BE2C (cell line): ENCODE measurements at regions not wholly inside any gene's neighbourhood (a gene's known extent, or its start where the extent isn't known, plus 50 kb on each side); places are given as distances from the start of the nearest gene placed in this dataset.

Experiments
- DNase-seq: peaks from one replicate; pipeline ENCODE4 v3.0.0-alpha.2; 2020
- H3K27me3 ChIP-seq: fragments of 250-450 bp; sonication (Bioruptor Pico); 2 replicates; pipeline ENCODE4 v1.5.1; 2020; ENCODE audit warnings: mild to moderate bottlenecking
- H3K36me3 ChIP-seq: fragments of 250-450 bp; sonication (Bioruptor Pico); 2 replicates; pipeline ENCODE4 v1.5.1; 2020; ENCODE audit warnings: mild to moderate bottlenecking
- H3K4me1 ChIP-seq: fragments of 250-450 bp; sonication (Bioruptor Pico); 2 replicates; pipeline ENCODE4 v1.5.1; 2020
- H3K4me3 ChIP-seq: 2 replicates; pipeline ENCODE4 v1.5.1; 2011; ENCODE audit warnings: low read depth, low read length
- H3K9me3 ChIP-seq: fragments of 250-450 bp; sonication (Bioruptor Pico); 2 replicates; pipeline ENCODE4 v1.5.1; 2020
- CTCF ChIP-seq: IDR thresholded peaks from 2 replicates; pipeline ENCODE4 v1.5.1; 2012; ENCODE audit warnings: mild to moderate bottlenecking, low read depth, low read length

- Histone ChIP-seq H3K36me3 (no peaks in the 10 kb centered on the region), H3K9me3 (no peaks in the 10 kb centered on the region), H3K4me1 (no peaks in the 10 kb centered on the region), H3K27me3 (no peaks in the 10 kb centered on the region), H3K4me3 (no peak overlapping the region)
- DNase-seq, result no peak
- TF ChIP-seq CTCF, result no peak
These were observed 189.4 kb upstream of the MTPN start for GRCh38 chr7:136166521-136166920.

- no peaks in the 10 kb centered on the region for H3K4me1 ChIP-seq
- TF ChIP-seq CTCF, result no peak
- H3K27me3 ChIP-seq, result no peaks in the 10 kb centered on the region
- no peak for DNase-seq
- no peaks in the 10 kb centered on the region for H3K9me3 ChIP-seq
- H3K4me3 ChIP-seq, result no peak overlapping the region
- no peaks in the 10 kb centered on the region for H3K36me3 ChIP-seq
These were observed 186.2 kb upstream of the MTPN start for GRCh38 chr7:136163340-136163801.

- Histone ChIP-seq H3K36me3 (no peaks in the 10 kb centered on the region), H3K4me3 (no peak overlapping the region), H3K9me3 (no peaks in the 10 kb centered on the region), H3K27me3 (no peaks in the 10 kb centered on the region), H3K4me1 (no peaks in the 10 kb centered on the region)
- DNase-seq, result no peak
- TF ChIP-seq CTCF, result no peak
These were observed 173.2 kb upstream of the MTPN start for GRCh38 chr7:136150311-136150710.

GRCh38 chr7:136148920-136149319, 171.8 kb upstream of the MTPN start:
- Histone ChIP-seq H3K27me3 (no peaks in the 10 kb centered on the region), H3K4me3 (no peak overlapping the region), H3K9me3 (no peaks in the 10 kb centered on the region), H3K36me3 (no peaks in the 10 kb centered on the region), H3K4me1 (no peaks in the 10 kb centered on the region)
- no peak for TF ChIP-seq CTCF
- DNase-seq, result no peak

GRCh38 chr7:136146925-136147324, 169.8 kb upstream of the MTPN start:
- no peak for TF ChIP-seq CTCF
- Histone ChIP-seq H3K4me3 (no peak overlapping the region), H3K27me3 (no peaks in the 10 kb centered on the region), H3K9me3 (no peaks in the 10 kb centered on the region), H3K4me1 (no peaks in the 10 kb centered on the region), H3K36me3 (no peaks in the 10 kb centered on the region)
- no peak for DNase-seq

- Histone ChIP-seq H3K4me3 (no peak overlapping the region), H3K4me1 (no peaks in the 10 kb centered on the region), H3K27me3 (no peaks in the 10 kb centered on the region), H3K9me3 (no peaks in the 10 kb centered on the region), H3K36me3 (no peaks in the 10 kb centered on the region)
- DNase-seq, result no peak
- no peak for TF ChIP-seq CTCF
These were observed 167.0 kb upstream of the MTPN start for GRCh38 chr7:136144182-136144581.
